ENCODE measurements at regions not wholly inside any gene's neighbourhood (a gene's known extent, or its start where the extent isn't known, plus 50 kb on each side); places are given as distances from the start of the nearest gene placed in this dataset.
"Not testable (repeated sequence)": the region's sequence is repeated elsewhere in the genome, so short reads cannot be mapped to it uniquely, and the experiment has no call there.

DNA sequence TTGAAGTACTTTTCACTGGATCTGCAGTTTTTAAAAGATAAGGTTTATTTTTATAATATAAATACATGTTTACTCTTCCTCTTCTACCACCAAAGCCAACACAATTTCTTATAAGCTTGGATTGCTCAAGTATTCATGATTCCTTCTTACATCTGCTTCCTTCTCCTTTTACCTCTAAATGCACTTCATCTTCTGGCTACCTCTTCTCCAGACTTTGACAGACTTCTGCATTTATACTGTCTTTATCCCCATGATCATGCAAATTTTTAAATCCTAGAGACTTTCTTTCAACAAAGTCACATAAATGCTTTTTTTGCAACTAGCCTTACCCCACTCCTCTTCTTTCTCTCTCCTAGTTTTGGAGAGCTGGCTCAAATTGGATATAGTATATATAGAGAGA, 142.9 kb downstream of the TFAP2B start:
- no peak overlapping the region for H3K4me3 ChIP-seq (ENCODE audit: low read depth, low read length)
- no peaks in the 10 kb centered on the region for H3K9me3 ChIP-seq (ENCODE audit: control insufficient read depth, insufficient read depth, low read depth, low read length)
- no peak overlapping the region for H3K9ac ChIP-seq (ENCODE audit: low read length)
- no peak overlapping the region for H3K27ac ChIP-seq (ENCODE audit: low read depth, low read length)
- no peaks in the 10 kb centered on the region for H3K27me3 ChIP-seq (ENCODE audit: control insufficient read depth, insufficient read depth, low read length)
- H3K36me3 ChIP-seq (ENCODE audit: control insufficient read depth, insufficient read depth, low read length) = no peaks in the 10 kb centered on the region
- H3K4me1 ChIP-seq (ENCODE audit: control insufficient read depth, insufficient read depth, low read length) = no peaks in the 10 kb centered on the region

- no peak overlapping the region for H3K27ac ChIP-seq (ENCODE audit: low read depth, low read length)
- no peak overlapping the region for H3K9ac ChIP-seq (ENCODE audit: low read length)
- no peaks in the 10 kb centered on the region for H3K36me3 ChIP-seq (ENCODE audit: control insufficient read depth, insufficient read depth, low read length)
- no peaks in the 10 kb centered on the region for H3K4me1 ChIP-seq (ENCODE audit: control insufficient read depth, insufficient read depth, low read length)
- no peak overlapping the region for H3K4me3 ChIP-seq (ENCODE audit: low read depth, low read length)
- no peaks in the 10 kb centered on the region for H3K27me3 ChIP-seq (ENCODE audit: control insufficient read depth, insufficient read depth, low read length)
- H3K9me3 ChIP-seq (ENCODE audit: control insufficient read depth, insufficient read depth, low read depth, low read length) = no peaks in the 10 kb centered on the region
These were observed 143.6 kb downstream of the TFAP2B start for GRCh38 chr6:50962213-50962759.

GRCh38 chr6:50963952-50964351, 145.3 kb downstream of the TFAP2B start:
- Histone ChIP-seq H3K27me3 (ENCODE audit: control insufficient read depth, insufficient read depth, low read length) (no peaks in the 10 kb centered on the region), H3K4me1 (ENCODE audit: control insufficient read depth, insufficient read depth, low read length) (no peaks in the 10 kb centered on the region), H3K4me3 (ENCODE audit: low read depth, low read length) (no peak overlapping the region), H3K9me3 (ENCODE audit: control insufficient read depth, insufficient read depth, low read depth, low read length) (no peaks in the 10 kb centered on the region), H3K27ac (ENCODE audit: low read depth, low read length) (no peak overlapping the region), H3K36me3 (ENCODE audit: control insufficient read depth, insufficient read depth, low read length) (no peaks in the 10 kb centered on the region), H3K9ac (ENCODE audit: low read length) (no peak overlapping the region)

GRCh38 chr6:50965495-50965894, 146.8 kb downstream of the TFAP2B start:
- H3K27me3 ChIP-seq (ENCODE audit: control insufficient read depth, insufficient read depth, low read length) = 0 out of 2 replicates have a peak, but pooled peaks cover 1% of the 10 kb centered on the region
- H3K9me3 ChIP-seq (ENCODE audit: control insufficient read depth, insufficient read depth, low read depth, low read length) = no peaks in the 10 kb centered on the region
- H3K27ac ChIP-seq (ENCODE audit: low read depth, low read length) = no peak overlapping the region
- no peaks in the 10 kb centered on the region for H3K36me3 ChIP-seq (ENCODE audit: control insufficient read depth, insufficient read depth, low read length)
- H3K4me3 ChIP-seq (ENCODE audit: low read depth, low read length) = no peak overlapping the region
- no peak overlapping the region for H3K9ac ChIP-seq (ENCODE audit: low read length)
- H3K4me1 ChIP-seq (ENCODE audit: control insufficient read depth, insufficient read depth, low read length) = no peaks in the 10 kb centered on the region

DNA sequence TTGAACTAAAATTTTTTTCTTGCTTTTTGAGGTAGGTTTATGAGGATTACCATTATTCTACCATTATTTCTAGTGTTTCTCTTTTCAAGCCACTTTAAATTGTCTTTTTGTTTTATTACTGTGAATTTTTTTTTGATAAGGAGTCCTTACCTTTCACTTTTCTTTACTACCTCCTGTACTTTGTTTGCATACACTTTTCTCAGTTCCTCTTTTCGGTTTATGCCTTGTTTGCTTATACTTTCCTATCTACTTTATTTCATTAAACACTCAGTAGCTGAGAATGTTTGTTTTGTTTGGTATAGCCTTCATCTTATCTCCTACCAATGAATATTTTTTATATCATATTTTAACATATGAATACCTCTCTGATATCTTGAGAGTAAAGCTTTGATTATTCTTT, 147.9 kb downstream of the TFAP2B start:
- no peaks in the 10 kb centered on the region for H3K4me1 ChIP-seq (ENCODE audit: control insufficient read depth, insufficient read depth, low read length)
- H3K36me3 ChIP-seq (ENCODE audit: control insufficient read depth, insufficient read depth, low read length) = no peaks in the 10 kb centered on the region
- no peak overlapping the region for H3K4me3 ChIP-seq (ENCODE audit: low read depth, low read length)
- H3K27me3 ChIP-seq (ENCODE audit: control insufficient read depth, insufficient read depth, low read length) = peaks cover 11% of the 10 kb centered on the region; the same call in 1 of the 2 replicates
- no peak overlapping the region for H3K27ac ChIP-seq (ENCODE audit: low read depth, low read length)
- H3K9ac ChIP-seq (ENCODE audit: low read length) = no peak overlapping the region
- no peaks in the 10 kb centered on the region for H3K9me3 ChIP-seq (ENCODE audit: control insufficient read depth, insufficient read depth, low read depth, low read length)

DNA sequence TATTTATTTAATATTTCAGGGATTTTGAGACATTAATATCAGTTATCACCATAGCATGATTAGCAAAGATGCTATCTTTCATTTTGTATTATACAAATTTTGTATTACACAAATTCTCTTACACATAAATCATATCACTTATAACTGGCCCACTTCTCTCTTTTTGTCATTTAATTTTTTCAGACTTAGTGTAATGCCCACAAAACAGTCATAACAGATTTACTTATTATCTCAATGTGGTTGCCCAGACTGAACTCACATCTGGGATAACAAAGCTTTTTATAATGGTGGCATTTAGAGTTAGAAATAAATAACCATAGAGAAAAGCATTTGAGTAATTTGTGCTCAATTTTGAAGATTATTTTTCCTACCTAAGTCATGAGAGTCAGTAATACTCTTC, 148.3 kb downstream of the TFAP2B start:
- Histone ChIP-seq H3K4me1 (ENCODE audit: control insufficient read depth, insufficient read depth, low read length) (no peaks in the 10 kb centered on the region), H3K4me3 (ENCODE audit: low read depth, low read length) (no peak overlapping the region), H3K36me3 (ENCODE audit: control insufficient read depth, insufficient read depth, low read length) (no peaks in the 10 kb centered on the region), H3K27ac (ENCODE audit: low read depth, low read length) (no peak overlapping the region), H3K9ac (ENCODE audit: low read length) (no peak overlapping the region), H3K9me3 (ENCODE audit: control insufficient read depth, insufficient read depth, low read depth, low read length) (no peaks in the 10 kb centered on the region), H3K27me3 (ENCODE audit: control insufficient read depth, insufficient read depth, low read length) (peaks cover 11% of the 10 kb centered on the region; the same call in 1 of the 2 replicates)

DNA sequence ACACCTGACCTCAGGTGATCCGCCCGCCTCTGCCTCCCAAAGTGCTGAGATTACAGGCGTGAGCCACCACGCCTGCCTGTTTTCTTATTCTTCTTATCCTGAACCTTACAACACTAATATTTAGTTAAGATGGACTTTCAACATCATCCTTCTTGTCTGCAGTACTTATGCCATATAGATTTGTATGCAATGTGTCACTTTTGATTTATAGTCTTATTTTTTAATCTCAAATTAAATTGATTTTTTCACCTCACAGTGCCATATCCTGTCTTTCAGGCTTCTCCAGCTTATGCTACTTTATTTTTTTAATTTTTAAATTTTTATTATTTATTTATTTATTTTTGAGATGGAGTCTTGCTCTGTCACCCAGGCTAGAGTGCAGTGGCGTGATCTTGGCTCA, 149.6 kb downstream of the TFAP2B start:
- not testable (repeated sequence) for H3K4me1 ChIP-seq (ENCODE audit: control insufficient read depth, insufficient read depth, low read length); H3K27ac ChIP-seq (ENCODE audit: low read depth, low read length); H3K9ac ChIP-seq (ENCODE audit: low read length); H3K9me3 ChIP-seq (ENCODE audit: control insufficient read depth, insufficient read depth, low read depth, low read length); H3K36me3 ChIP-seq (ENCODE audit: control insufficient read depth, insufficient read depth, low read length); H3K4me3 ChIP-seq (ENCODE audit: low read depth, low read length)
- H3K27me3 ChIP-seq (ENCODE audit: control insufficient read depth, insufficient read depth, low read length) = peaks cover 11% of the 10 kb centered on the region; the same call in 1 of the 2 replicates

DNA sequence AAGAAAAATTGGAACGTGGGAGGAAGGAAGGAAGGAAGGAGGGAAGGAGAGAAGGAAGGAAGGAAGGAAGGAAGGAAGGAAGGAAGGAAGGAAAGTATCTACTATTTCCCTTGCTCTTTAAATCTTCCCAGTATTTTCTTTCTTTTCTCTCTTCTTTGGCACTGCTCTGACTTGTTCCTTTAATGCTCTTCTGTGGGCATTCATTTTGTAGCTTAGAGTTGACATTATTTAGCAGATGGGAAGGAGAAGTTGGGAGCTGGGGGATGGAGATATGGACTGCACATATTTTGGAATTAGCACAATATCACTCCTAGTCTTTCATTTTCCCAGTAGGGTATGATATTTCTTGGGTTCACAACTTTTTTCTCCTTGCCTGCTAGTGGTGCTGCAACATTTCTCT, 152.2 kb downstream of the TFAP2B start:
- Histone ChIP-seq H3K36me3 (ENCODE audit: control insufficient read depth, insufficient read depth, low read length) (no peaks in the 10 kb centered on the region), H3K9me3 (ENCODE audit: control insufficient read depth, insufficient read depth, low read depth, low read length) (no peaks in the 10 kb centered on the region), H3K27ac (ENCODE audit: low read depth, low read length) (no peak overlapping the region), H3K4me1 (ENCODE audit: control insufficient read depth, insufficient read depth, low read length) (no peaks in the 10 kb centered on the region), H3K9ac (ENCODE audit: low read length) (no peak overlapping the region), H3K4me3 (ENCODE audit: low read depth, low read length) (no peak overlapping the region), H3K27me3 (ENCODE audit: control insufficient read depth, insufficient read depth, low read length) (peaks cover 11% of the 10 kb centered on the region; the same call in 1 of the 2 replicates)

DNA sequence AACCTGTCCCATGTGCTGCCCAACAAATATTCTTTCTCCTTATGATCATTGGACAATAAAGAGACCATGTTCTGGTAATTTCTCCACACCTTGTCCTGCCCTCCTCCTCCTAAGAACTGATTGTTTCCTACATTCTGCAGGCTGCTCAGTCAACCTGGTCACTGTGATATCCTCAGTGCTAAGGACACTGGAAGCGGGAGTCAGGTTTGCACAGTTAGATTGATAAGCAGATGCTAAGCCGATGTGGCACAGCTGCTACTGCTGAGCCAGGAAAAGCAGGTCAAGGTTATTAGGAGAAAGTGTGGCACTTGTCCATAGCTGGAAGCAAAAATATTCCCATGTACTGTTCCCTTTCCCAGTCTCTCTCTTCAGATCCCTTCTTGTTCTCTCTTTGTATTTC, 154.8 kb downstream of the TFAP2B start:
- peaks cover 3% of the 10 kb centered on the region; the same call in 1 of the 2 replicates for H3K4me1 ChIP-seq (ENCODE audit: control insufficient read depth, insufficient read depth, low read length)
- no peak overlapping the region for H3K27ac ChIP-seq (ENCODE audit: low read depth, low read length)
- peaks cover 15% of the 10 kb centered on the region; the same call in 1 of the 2 replicates for H3K27me3 ChIP-seq (ENCODE audit: control insufficient read depth, insufficient read depth, low read length)
- H3K4me3 ChIP-seq (ENCODE audit: low read depth, low read length) = no peak overlapping the region
- no peaks in the 10 kb centered on the region for H3K36me3 ChIP-seq (ENCODE audit: control insufficient read depth, insufficient read depth, low read length)
- no peaks in the 10 kb centered on the region for H3K9me3 ChIP-seq (ENCODE audit: control insufficient read depth, insufficient read depth, low read depth, low read length)
- H3K9ac ChIP-seq (ENCODE audit: low read length) = no peak overlapping the region

DNA sequence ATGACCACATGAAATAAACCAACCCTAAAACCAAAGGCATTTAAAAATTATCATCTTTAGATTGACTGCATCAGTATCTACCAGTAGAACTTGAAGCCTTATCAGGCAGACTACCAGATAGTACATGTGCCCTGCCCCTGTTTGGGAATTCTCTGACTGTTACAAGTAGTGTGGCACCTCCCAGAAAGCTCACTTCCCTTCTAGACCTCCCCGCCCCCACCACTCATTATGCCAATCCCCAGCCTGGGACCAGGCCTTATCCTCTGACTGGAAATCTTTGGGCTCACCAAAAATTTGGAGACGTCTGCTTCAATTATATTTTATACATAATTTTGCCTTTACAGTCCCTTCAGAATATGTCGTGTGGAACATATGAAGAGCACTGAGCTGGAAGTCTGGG, 155.6 kb downstream of the TFAP2B start:
- Histone ChIP-seq H3K4me1 (ENCODE audit: control insufficient read depth, insufficient read depth, low read length) (peaks cover 8% of the 10 kb centered on the region), H3K36me3 (ENCODE audit: control insufficient read depth, insufficient read depth, low read length) (no peaks in the 10 kb centered on the region), H3K9ac (ENCODE audit: low read length) (no peak overlapping the region), H3K27ac (ENCODE audit: low read depth, low read length) (no peak overlapping the region), H3K9me3 (ENCODE audit: control insufficient read depth, insufficient read depth, low read depth, low read length) (no peaks in the 10 kb centered on the region), H3K4me3 (ENCODE audit: low read depth, low read length) (no peak overlapping the region), H3K27me3 (ENCODE audit: control insufficient read depth, insufficient read depth, low read length) (peaks cover 17% of the 10 kb centered on the region; the same call in 1 of the 2 replicates)

DNA sequence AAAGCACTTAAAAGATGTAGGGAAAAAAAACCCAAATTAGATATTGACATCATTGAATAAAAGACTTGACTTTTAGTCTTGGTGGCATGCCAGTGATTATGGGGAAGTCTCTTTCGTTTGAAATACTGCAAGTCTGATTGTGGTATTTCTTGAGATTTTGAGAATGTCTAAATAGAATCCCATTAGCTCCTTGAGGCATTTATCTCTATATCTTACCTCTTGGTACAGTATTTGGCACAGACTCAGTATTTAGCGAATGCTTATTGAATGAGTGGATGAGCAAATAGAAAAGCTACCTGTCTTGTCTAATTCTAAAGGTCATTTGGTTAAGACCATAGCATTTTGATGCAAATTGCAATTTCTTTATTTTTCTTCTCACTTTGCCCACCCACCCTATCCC, 156.5 kb downstream of the TFAP2B start:
- H3K27me3 ChIP-seq (ENCODE audit: control insufficient read depth, insufficient read depth, low read length) = peaks cover 17% of the 10 kb centered on the region; the same call in 1 of the 2 replicates
- H3K4me3 ChIP-seq (ENCODE audit: low read depth, low read length) = no peak overlapping the region
- H3K36me3 ChIP-seq (ENCODE audit: control insufficient read depth, insufficient read depth, low read length) = no peaks in the 10 kb centered on the region
- peaks cover 13% of the 10 kb centered on the region for H3K4me1 ChIP-seq (ENCODE audit: control insufficient read depth, insufficient read depth, low read length)
- H3K27ac ChIP-seq (ENCODE audit: low read depth, low read length) = no peak overlapping the region
- no peaks in the 10 kb centered on the region for H3K9me3 ChIP-seq (ENCODE audit: control insufficient read depth, insufficient read depth, low read depth, low read length)
- H3K9ac ChIP-seq (ENCODE audit: low read length) = no peak overlapping the region
